Prostate gland (tissue), 2 donors: ENCODE measurements at regions not wholly inside any gene's neighbourhood (a gene's known extent, or its start where the extent isn't known, plus 50 kb on each side); places are given as distances from the start of the nearest gene placed in this dataset.
A peak's percentile ranks its signal among the peaks of the same experiment; 100 is the strongest.

ENCODE experiments used
- DNase-seq: peaks from one replicate; pipeline ENCODE4 v3.0.0-alpha.2; 2019; ENCODE audit warnings: low spot score
- H3K27ac ChIP-seq, 2 donors: fragments of 200-600 bp; sonication (generic); 2 replicates each; pipeline ENCODE4 v1.5.1; 2017 to 2019
- H3K27me3 ChIP-seq: fragments of 200-600 bp; sonication (generic); replicated peaks from 2 replicates; pipeline ENCODE4 v1.5.1; 2019; ENCODE audit not compliant: insufficient read depth
- H3K36me3 ChIP-seq, 2 donors: fragments of 200-600 bp; sonication (generic); 1 replicate in 1 of 2; 2 replicates in 1 of 2; pipeline versions ENCODE4 v1.5.1 to v1.8.1; 2017 to 2019
- H3K4me1 ChIP-seq: fragments of 200-600 bp; sonication (generic); replicated peaks from 2 replicates; pipeline ENCODE4 v1.5.1; 2019
- H3K4me3 ChIP-seq, 2 donors: fragments of 200-600 bp; sonication (generic); 2 replicates each; pipeline ENCODE4 v1.5.1; 2017 to 2019
- H3K9me3 ChIP-seq: fragments of 200-600 bp; sonication (generic); 2 replicates; pipeline ENCODE4 v1.5.1; 2017
- CTCF ChIP-seq, 4 experiments: fragments of 200-600 bp in 2 of 4; fragments of 450-650 bp in 2 of 4; sonication (generic) in 2 of 4; IDR thresholded peaks; 1 replicate in 3 of 4; 2 replicates in 1 of 4; pipeline ENCODE4 v1.5.1; 2016 to 2019; ENCODE audit warnings: antibody characterized with exemption in 4 of 4, mild to moderate bottlenecking in 2 of 4, moderate library complexity in 2 of 4
- POLR2A ChIP-seq: fragments of 450-650 bp; IDR thresholded peaks from one replicate; pipeline ENCODE4 v1.6.1; 2016; ENCODE audit warnings: antibody characterized with exemption, mild to moderate bottlenecking
- POLR2AphosphoS5 ChIP-seq: sonication (generic); formaldehyde crosslinking; IDR thresholded peaks from one replicate; pipeline ENCODE4 v1.6.1; 2017; ENCODE audit warnings: antibody characterized with exemption
- WGBS: methylation state at CpG from one replicate; pipeline ENCODE4 v1.1.5; 2018; 5-methylcytosine and 5-hydroxymethylcytosine counted together
- intact Hi-C: fragments of 100-400 bp; cut with DNase I; formaldehyde crosslinking; loops from one replicate; pipeline ENCODE4 v1.14.2; 2022

GRCh38 chr1:94654919-94655318 lies 113.4 kb upstream of the F3 start:
- DNase-seq: no peak
- H3K4me1 ChIP-seq: peaks cover 2% of the 10 kb centered on the region
- WGBS: 89% methylated on average over 4 of the region's 4 CpGs
- H3K27me3 ChIP-seq: no peaks in the 10 kb centered on the region
- no peak overlapping the region for H3K4me3 ChIP-seq
- H3K36me3 ChIP-seq: no peaks in the 10 kb centered on the region
- intact Hi-C loops: no loop called here
- H3K27ac ChIP-seq: peak overlapping the region; percentile 1 to 39
- H3K9me3 ChIP-seq: no peaks in the 10 kb centered on the region
- TF ChIP-seq POLR2AphosphoS5 (no peak), POLR2A (no peak), CTCF (IDR thresholded peaks at IDR 0.05) (no peak)

- no peaks in the 10 kb centered on the region for H3K9me3 ChIP-seq
- no peaks in the 10 kb centered on the region for H3K36me3 ChIP-seq
- intact Hi-C loops: no loop called here
- no peaks in the 10 kb centered on the region for H3K27me3 ChIP-seq
- no peak for DNase-seq
- peaks cover 2% of the 10 kb centered on the region for H3K4me1 ChIP-seq
- H3K27ac ChIP-seq: peak overlapping the region; percentile 1 to 39
- WGBS: 35% methylated on average over 1 of the region's 1 CpG
- no peak for TF ChIP-seq CTCF (IDR thresholded peaks at IDR 0.05)
- TF ChIP-seq POLR2AphosphoS5: no peak
- TF ChIP-seq POLR2A: no peak
- H3K4me3 ChIP-seq: no peak overlapping the region
These were observed 112.9 kb upstream of the F3 start for GRCh38 chr1:94654459-94654858.

- 42% methylated on average over 1 of the region's 1 CpG for WGBS
- DNase-seq: peak; percentile 67
- Histone ChIP-seq H3K36me3 (no peaks in the 10 kb centered on the region), H3K4me1 (peaks cover 2% of the 10 kb centered on the region), H3K4me3 (no peak overlapping the region), H3K27me3 (no peaks in the 10 kb centered on the region), H3K9me3 (no peaks in the 10 kb centered on the region), H3K27ac (peak overlapping the region; percentile 28 to 56)
- TF ChIP-seq CTCF (IDR thresholded peaks at IDR 0.05): no peak
- TF ChIP-seq POLR2A: no peak
- TF ChIP-seq POLR2AphosphoS5: peak; percentile 81
- intact Hi-C loops: no loop called here
These were observed 112.5 kb upstream of the F3 start for GRCh38 chr1:94654031-94654430.

GRCh38 chr1:94653454-94653853 lies 111.9 kb upstream of the F3 start:
- WGBS: 84% methylated on average over 3 of the region's 3 CpGs
- Histone ChIP-seq H3K4me1 (peaks cover 2% of the 10 kb centered on the region), H3K9me3 (no peaks in the 10 kb centered on the region), H3K36me3 (no peaks in the 10 kb centered on the region), H3K27ac (peak overlapping the region; percentile 28 to 56), H3K4me3 (no peak overlapping the region), H3K27me3 (no peaks in the 10 kb centered on the region)
- intact Hi-C loops: no loop called here
- no peak for DNase-seq
- no peak for TF ChIP-seq POLR2AphosphoS5
- TF ChIP-seq CTCF (IDR thresholded peaks at IDR 0.05): no peak
- no peak for TF ChIP-seq POLR2A

GRCh38 chr1:94651076-94651475 lies 109.5 kb upstream of the F3 start:
- no peak for TF ChIP-seq CTCF (IDR thresholded peaks at IDR 0.05)
- TF ChIP-seq POLR2A: no peak
- TF ChIP-seq POLR2AphosphoS5: no peak
- Histone ChIP-seq H3K36me3 (no peaks in the 10 kb centered on the region), H3K4me1 (peaks cover 2% of the 10 kb centered on the region), H3K27ac (no peak overlapping the region), H3K4me3 (no peak overlapping the region), H3K9me3 (no peaks in the 10 kb centered on the region), H3K27me3 (no peaks in the 10 kb centered on the region)
- DNase-seq: no peak
- 97% methylated on average over 2 of the region's 2 CpGs for WGBS
- intact Hi-C loops: no loop called here
